RWPE2 (cell line): ENCODE measurements at regions not wholly inside any gene's neighbourhood (a gene's known extent, or its start where the extent isn't known, plus 50 kb on each side); places are given as distances from the start of the nearest gene placed in this dataset.
A peak's percentile ranks its signal among the peaks of the same experiment; 100 is the strongest.

Experiments used
- ATAC-seq: fragments of 200-7000 bp; cut with Tn5 transposase; 3 replicates; pipeline ENCODE4 v1.9.1; 2021; ENCODE audit warnings: low read depth
- DNase-seq: peaks from one replicate; pipeline ENCODE4 v3.0.0-alpha.2; 2020; ENCODE audit warnings: low spot score
- H3K27ac ChIP-seq: fragments of 450-650 bp; 2 replicates; pipeline ENCODE4 v1.5.1; 2017; ENCODE audit warnings: mild to moderate bottlenecking; ENCODE audit not compliant: poor library complexity, severe bottlenecking
- H3K27me3 ChIP-seq: fragments of 250-450 bp; sonication (Bioruptor Pico); 2 replicates; pipeline ENCODE4 v1.5.1; 2021; ENCODE audit warnings: mild to moderate bottlenecking, moderate library complexity; ENCODE audit not compliant: insufficient read depth, poor library complexity, severe bottlenecking
- H3K36me3 ChIP-seq: fragments of 250-450 bp; sonication (Bioruptor Pico); 2 replicates; pipeline ENCODE4 v1.5.1; 2020; ENCODE audit warnings: low read depth, mild to moderate bottlenecking, moderate library complexity
- H3K4me1 ChIP-seq: fragments of 250-450 bp; sonication (Bioruptor Pico); 2 replicates; pipeline ENCODE4 v1.5.1; 2021; ENCODE audit warnings: mild to moderate bottlenecking, moderate library complexity; ENCODE audit not compliant: insufficient read depth, poor library complexity, severe bottlenecking
- H3K4me3 ChIP-seq: fragments of 250-450 bp; sonication (Bioruptor Pico); 2 replicates; pipeline ENCODE4 v1.5.1; 2021; ENCODE audit warnings: mild to moderate bottlenecking, moderate library complexity; ENCODE audit not compliant: severe bottlenecking
- H3K9me3 ChIP-seq: fragments of 250-450 bp; sonication (Bioruptor Pico); 2 replicates; pipeline ENCODE4 v1.5.1; 2021; ENCODE audit warnings: mild to moderate bottlenecking, moderate library complexity; ENCODE audit not compliant: severe bottlenecking
- TF ChIP-seq, protein P1 (sequence below): fragments of 450-650 bp; IDR thresholded peaks from one replicate; pipeline ENCODE4 v1.5.1; 2017; ENCODE audit warnings: mild to moderate bottlenecking, moderate library complexity; ENCODE audit not compliant: poor library complexity, severe bottlenecking

DNA sequence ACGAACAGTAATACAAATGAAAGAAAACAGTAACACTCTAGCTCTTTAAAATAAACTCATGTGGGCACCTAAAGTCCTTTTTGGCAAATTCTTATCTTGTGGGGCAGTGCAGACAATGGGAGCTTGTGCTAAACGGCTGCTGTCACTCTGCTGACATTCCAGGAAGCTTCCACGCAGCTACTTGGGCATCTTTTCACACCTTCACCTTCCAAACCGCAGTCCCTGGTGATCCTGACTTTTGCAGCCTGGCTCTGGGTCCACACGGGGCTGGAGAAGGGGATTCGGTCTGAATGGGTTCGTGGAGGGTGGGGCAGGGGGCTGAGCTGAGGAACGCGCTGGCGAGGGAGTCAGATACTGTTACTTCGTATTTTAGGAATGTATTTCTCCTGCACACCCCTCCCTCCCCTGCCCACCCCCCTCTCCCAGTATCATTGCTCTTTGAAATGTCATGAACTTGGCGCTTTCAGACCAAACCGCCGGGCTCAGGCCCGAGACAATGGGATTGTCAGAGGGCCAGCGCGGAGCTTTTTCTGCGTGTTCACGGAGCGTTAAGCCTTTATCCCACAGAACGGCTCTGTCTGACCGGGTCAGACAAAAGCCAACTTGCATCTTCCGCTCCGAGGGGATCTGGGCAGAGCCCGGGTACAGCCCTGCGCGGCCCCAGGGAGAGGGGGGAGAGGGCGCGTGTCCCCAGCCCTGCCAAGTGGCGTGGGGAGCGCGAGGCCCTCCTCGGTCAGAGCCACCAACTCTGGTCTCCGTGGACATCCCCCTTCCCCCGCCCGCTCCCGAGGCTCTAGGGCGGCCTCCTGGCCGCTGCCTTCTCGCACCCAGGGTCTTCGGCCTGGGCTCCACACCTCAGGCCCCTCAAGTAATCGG is 76.7 kb upstream of the EN2 start:
- DNase-seq: no peak
- no peaks in the 10 kb centered on the region for H3K36me3 ChIP-seq
- H3K4me3 ChIP-seq: no peak overlapping the region
- no peak for ATAC-seq
- TF ChIP-seq, protein P1, sequence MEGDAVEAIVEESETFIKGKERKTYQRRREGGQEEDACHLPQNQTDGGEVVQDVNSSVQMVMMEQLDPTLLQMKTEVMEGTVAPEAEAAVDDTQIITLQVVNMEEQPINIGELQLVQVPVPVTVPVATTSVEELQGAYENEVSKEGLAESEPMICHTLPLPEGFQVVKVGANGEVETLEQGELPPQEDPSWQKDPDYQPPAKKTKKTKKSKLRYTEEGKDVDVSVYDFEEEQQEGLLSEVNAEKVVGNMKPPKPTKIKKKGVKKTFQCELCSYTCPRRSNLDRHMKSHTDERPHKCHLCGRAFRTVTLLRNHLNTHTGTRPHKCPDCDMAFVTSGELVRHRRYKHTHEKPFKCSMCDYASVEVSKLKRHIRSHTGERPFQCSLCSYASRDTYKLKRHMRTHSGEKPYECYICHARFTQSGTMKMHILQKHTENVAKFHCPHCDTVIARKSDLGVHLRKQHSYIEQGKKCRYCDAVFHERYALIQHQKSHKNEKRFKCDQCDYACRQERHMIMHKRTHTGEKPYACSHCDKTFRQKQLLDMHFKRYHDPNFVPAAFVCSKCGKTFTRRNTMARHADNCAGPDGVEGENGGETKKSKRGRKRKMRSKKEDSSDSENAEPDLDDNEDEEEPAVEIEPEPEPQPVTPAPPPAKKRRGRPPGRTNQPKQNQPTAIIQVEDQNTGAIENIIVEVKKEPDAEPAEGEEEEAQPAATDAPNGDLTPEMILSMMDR: no peak
- peaks cover 94% of the 10 kb centered on the region for H3K27me3 ChIP-seq
- no peak overlapping the region for H3K27ac ChIP-seq
- no peaks in the 10 kb centered on the region for H3K9me3 ChIP-seq
- H3K4me1 ChIP-seq: no peaks in the 10 kb centered on the region

DNA sequence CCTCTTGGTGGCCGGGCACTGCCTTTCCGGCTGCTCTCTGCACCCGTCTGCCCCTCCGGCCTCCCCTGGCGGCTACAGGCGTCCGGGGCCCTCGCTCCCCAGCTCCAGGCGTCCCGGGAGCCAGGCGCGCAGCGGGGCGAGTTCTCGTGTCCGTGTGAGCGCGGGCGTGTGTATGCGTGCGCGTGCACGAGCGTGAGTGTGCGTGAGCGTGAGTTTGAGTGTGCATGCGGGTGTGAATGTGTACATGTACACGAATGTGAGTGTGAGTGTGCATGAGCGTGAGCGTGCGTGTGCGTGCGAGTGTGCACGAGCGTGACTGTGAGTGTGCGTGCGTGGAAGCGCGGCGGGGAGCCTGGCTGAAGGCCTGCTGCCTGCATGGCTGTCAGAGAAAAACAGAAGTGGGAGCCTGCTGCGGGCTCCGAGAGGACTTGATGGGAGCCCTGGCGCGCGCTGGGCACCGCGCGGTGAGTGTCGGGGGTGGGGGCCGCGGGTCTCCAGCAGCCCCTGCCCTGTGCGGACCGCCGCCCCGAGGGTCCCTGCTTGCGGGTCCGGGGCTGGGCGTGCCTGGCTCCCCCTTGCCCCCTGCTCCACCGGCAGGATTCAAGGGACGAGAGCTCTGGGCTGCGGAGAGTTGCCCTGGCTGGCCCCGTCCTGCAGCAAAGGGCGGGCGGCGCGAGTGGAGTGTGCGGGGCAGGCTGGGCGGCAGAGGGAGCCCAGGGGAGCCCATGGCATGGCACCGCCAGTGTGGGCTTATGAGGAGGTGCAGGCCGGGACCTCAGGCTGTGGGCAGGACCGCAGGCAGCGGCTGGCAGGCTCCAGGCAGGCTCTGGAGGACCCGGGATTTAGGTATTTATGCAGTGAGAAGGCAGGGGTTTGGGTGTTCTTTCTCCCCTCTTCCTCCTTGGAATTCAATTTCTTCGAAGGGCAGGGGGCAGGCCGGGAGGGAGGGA is 75.8 kb upstream of the EN2 start:
- no peaks in the 10 kb centered on the region for H3K36me3 ChIP-seq
- no peaks in the 10 kb centered on the region for H3K4me1 ChIP-seq
- H3K27ac ChIP-seq: no peak overlapping the region
- no peak overlapping the region for H3K4me3 ChIP-seq
- H3K9me3 ChIP-seq: no peaks in the 10 kb centered on the region
- TF ChIP-seq, protein P1: no peak
- DNase-seq: no peak
- H3K27me3 ChIP-seq: peaks cover 92% of the 10 kb centered on the region
- ATAC-seq: peak; percentile 28; the same call in 2 of the 3 replicates

DNA sequence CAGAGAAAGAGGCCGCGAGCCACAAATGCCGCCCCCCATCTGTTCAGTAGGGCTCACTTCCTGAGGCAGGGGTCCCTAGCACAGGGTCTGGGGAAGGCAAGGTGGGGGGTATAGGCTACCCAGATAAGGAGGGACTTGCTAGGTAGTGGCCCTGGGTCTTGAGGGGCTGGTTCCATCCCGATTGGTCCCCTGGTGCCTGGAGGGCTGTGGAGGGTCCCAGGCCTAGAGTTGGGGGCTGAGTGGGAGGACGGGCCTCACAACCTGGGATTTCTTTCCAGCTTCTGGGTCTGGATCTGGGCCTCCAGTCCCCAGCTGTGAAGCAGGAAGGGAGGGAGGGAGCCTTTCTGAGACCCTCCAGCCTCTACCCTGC is 75.1 kb upstream of the EN2 start:
- TF ChIP-seq, protein P1: no peak
- Histone ChIP-seq H3K4me3 (no peak overlapping the region), H3K27me3 (peaks cover 92% of the 10 kb centered on the region), H3K27ac (no peak overlapping the region), H3K9me3 (no peaks in the 10 kb centered on the region), H3K4me1 (no peaks in the 10 kb centered on the region), H3K36me3 (no peaks in the 10 kb centered on the region)
- DNase-seq (no peak), ATAC-seq (no peak)

DNA sequence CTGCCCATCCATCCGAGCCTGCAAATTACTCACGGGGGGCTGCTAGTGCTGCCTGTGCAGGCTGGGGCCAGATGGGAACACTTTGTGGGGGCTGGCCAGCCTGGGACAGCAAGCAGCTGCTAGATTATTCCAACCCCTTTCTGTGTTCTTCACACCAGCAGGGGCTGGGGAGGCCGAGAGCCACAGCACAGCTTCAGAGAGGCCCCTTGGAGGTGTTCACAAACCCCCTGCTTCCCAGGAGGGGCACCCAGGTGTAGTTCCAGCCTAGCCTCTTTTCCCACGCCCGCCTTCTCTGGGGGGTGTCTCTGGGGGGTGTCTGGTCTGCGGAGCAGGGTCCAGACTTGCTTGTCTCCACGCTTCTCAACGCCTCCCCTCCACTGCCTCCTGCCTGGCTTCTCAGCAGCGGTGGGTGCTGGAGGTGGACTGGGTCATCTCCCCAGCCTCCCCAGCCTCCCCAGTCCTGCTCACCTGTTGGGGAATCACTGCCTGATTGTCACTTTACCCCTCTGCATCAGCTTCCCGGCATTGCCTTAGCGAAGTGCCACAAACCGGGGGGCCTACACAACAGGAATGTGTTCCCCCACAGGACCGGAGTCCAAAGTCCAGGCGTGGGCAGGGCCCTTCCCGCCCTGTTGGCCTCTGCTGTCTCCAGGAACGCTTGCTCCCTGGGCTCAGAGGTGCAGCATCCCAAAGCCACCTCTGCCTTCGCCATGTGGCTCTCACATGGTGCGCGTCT is 74.0 kb upstream of the EN2 start:
- DNase-seq (no peak), ATAC-seq (no peak)
- TF ChIP-seq, protein P1: no peak
- H3K27me3 ChIP-seq: peaks cover 90% of the 10 kb centered on the region
- no peaks in the 10 kb centered on the region for H3K9me3 ChIP-seq
- no peak overlapping the region for H3K27ac ChIP-seq
- no peaks in the 10 kb centered on the region for H3K36me3 ChIP-seq
- no peak overlapping the region for H3K4me3 ChIP-seq
- no peaks in the 10 kb centered on the region for H3K4me1 ChIP-seq
